ENCODE measurements at regions not wholly inside any gene's neighbourhood (a gene's known extent, or its start where the extent isn't known, plus 50 kb on each side); places are given as distances from the start of the nearest gene placed in this dataset.

GRCh38 chr2:235406430-235406829 is 87.4 kb upstream of the AGAP1 start:
- no peak for TF ChIP-seq CTCF (IDR thresholded peaks at IDR 0.05)
- Histone ChIP-seq H3K4me1 (no peaks in the 10 kb centered on the region), H3K27me3 (ENCODE audit: low read depth) (no peaks in the 10 kb centered on the region), H3K4me3 (no peak overlapping the region), H3K27ac (no peak overlapping the region), H3K9me3 (no peaks in the 10 kb centered on the region), H3K36me3 (no peaks in the 10 kb centered on the region)
- ATAC-seq, result peak; percentile 68 to 84
- peak; percentile 59 for DNase-seq
- intact Hi-C loops (cut with DNase I), result no loop called here

- H3K27ac ChIP-seq, result no peak overlapping the region
- H3K9me3 ChIP-seq, result no peaks in the 10 kb centered on the region
- DNase-seq (no peak), ATAC-seq (no peak)
- no peak for TF ChIP-seq CTCF (IDR thresholded peaks at IDR 0.05)
- H3K36me3 ChIP-seq, result no peaks in the 10 kb centered on the region
- H3K27me3 ChIP-seq (ENCODE audit: low read depth), result no peaks in the 10 kb centered on the region
- no peak overlapping the region for H3K4me3 ChIP-seq
- intact Hi-C loops (cut with DNase I), result no loop called here
- peaks cover under 1% of the 10 kb centered on the region for H3K4me1 ChIP-seq
Observed at GRCh38 chr2:235411905-235412485, 81.8 kb upstream of the AGAP1 start.

- Histone ChIP-seq H3K4me3 (no peak overlapping the region), H3K27me3 (ENCODE audit: low read depth) (no peaks in the 10 kb centered on the region), H3K4me1 (peaks cover 12% of the 10 kb centered on the region), H3K27ac (no peak overlapping the region), H3K9me3 (no peaks in the 10 kb centered on the region), H3K36me3 (no peaks in the 10 kb centered on the region)
- ATAC-seq (no peak), DNase-seq (no peak)
- TF ChIP-seq CTCF (IDR thresholded peaks at IDR 0.05), result no peak
- intact Hi-C loops (cut with DNase I), result no loop called here
Observed at GRCh38 chr2:235413064-235413463, 80.8 kb upstream of the AGAP1 start.

GRCh38 chr2:235414422-235414821 is 79.4 kb upstream of the AGAP1 start:
- intact Hi-C loops (cut with DNase I), result no loop called here
- peak in 1 of 2 donors; percentile 28 for ATAC-seq

GRCh38 chr2:235416858-235417499 is 76.9 kb upstream of the AGAP1 start:
- H3K27me3 ChIP-seq (ENCODE audit: low read depth), result no peaks in the 10 kb centered on the region
- no peak overlapping the region for H3K4me3 ChIP-seq
- DNase-seq, result peak; percentile 60
- no peaks in the 10 kb centered on the region for H3K36me3 ChIP-seq
- no peaks in the 10 kb centered on the region for H3K9me3 ChIP-seq
- intact Hi-C loops (cut with DNase I), result no loop called here
- peaks cover 12% of the 10 kb centered on the region for H3K4me1 ChIP-seq
- no peak for TF ChIP-seq CTCF (IDR thresholded peaks at IDR 0.05)
- peak; percentile 93 to 95 for ATAC-seq
- H3K27ac ChIP-seq, result peak overlapping the region; percentile 76

More at GRCh38 chr2:235414422-235414821, 79.4 kb upstream of the AGAP1 start:
- H3K4me1 ChIP-seq, result peaks cover 12% of the 10 kb centered on the region
- H3K9me3 ChIP-seq, result no peaks in the 10 kb centered on the region
- no peaks in the 10 kb centered on the region for H3K27me3 ChIP-seq (ENCODE audit: low read depth)
- TF ChIP-seq CTCF (IDR thresholded peaks at IDR 0.05), result no peak
- no peak for DNase-seq
- H3K4me3 ChIP-seq, result no peak overlapping the region
- H3K27ac ChIP-seq, result no peak overlapping the region
- no peaks in the 10 kb centered on the region for H3K36me3 ChIP-seq
